PC-3 (cell line): ENCODE measurements at regions not wholly inside any gene's neighbourhood (a gene's known extent, or its start where the extent isn't known, plus 50 kb on each side); places are given as distances from the start of the nearest gene placed in this dataset.

ENCODE experiments used
- ATAC-seq: fragments of 200-7000 bp; cut with Tn5 transposase; 2 replicates; pipeline ENCODE4 v1.9.1; 2020; ENCODE audit warnings: mild to moderate bottlenecking, moderate library complexity
- BruUV-seq: library from RNA; stranded (reverse); fragments of 400-500 nt; replicated peaks from 2 replicates; lab custom pipeline; 2021; lab: Mats Ljungman, UMichigan
- CTCF ChIA-PET: fragments of 300-600 bp; sonication (Branson Sonifier 250); formaldehyde crosslinking; loops from one replicate; lab custom pipeline; 2022; ENCODE audit warnings: antibody characterized with exemption; lab: Charles Lee
- POLR2A ChIA-PET: fragments of 300-600 bp; sonication (Branson Sonifier 250); formaldehyde crosslinking; loops from one replicate; lab custom pipeline; 2022; ENCODE audit warnings: antibody characterized with exemption; ENCODE audit not compliant: unreplicated experiment; lab: Charles Lee
- DNase-seq: peaks from one replicate; pipeline ENCODE4 v3.0.0-alpha.2; 2015
- H2AFZ ChIP-seq: fragments of 300-600 bp; sonication (generic); 2 replicates; pipeline ENCODE4 v1.6.0; 2016; ENCODE audit warnings: antibody characterized with exemption, low read length
- H3F3A ChIP-seq: fragments of 300-600 bp; sonication (generic); one replicate; pipeline ENCODE4 v1.6.0; 2017; ENCODE audit warnings: antibody characterized with exemption, low read length, control low read depth, mild to moderate bottlenecking; ENCODE audit not compliant: unreplicated experiment
- H3K27ac ChIP-seq: fragments of 300-600 bp; sonication (generic); 2 replicates; pipeline ENCODE4 v1.5.1; 2016; ENCODE audit warnings: mild to moderate bottlenecking, low read length
- H3K27me3 ChIP-seq: fragments of 300-600 bp; sonication (generic); 2 replicates; pipeline ENCODE4 v1.6.1; 2016; ENCODE audit warnings: low read length, mixed read lengths
- H3K36me3 ChIP-seq: fragments of 300-600 bp; sonication (generic); 2 replicates; pipeline ENCODE4 v1.6.1; 2016; ENCODE audit warnings: low read depth, mixed run types, low read length, mixed read lengths
- H3K4me1 ChIP-seq: fragments of 300-600 bp; sonication (generic); 2 replicates; pipeline ENCODE4 v1.5.1; 2016; ENCODE audit warnings: low read length; ENCODE audit not compliant: insufficient read depth
- H3K4me2 ChIP-seq: fragments of 300-600 bp; sonication (generic); 2 replicates; pipeline ENCODE4 v1.6.0; 2016; ENCODE audit warnings: low read length
- H3K4me3 ChIP-seq: fragments of 300-600 bp; sonication (generic); 2 replicates; pipeline ENCODE4 v1.5.1; 2016; ENCODE audit warnings: mild to moderate bottlenecking, low read length, mixed read lengths
- H3K79me2 ChIP-seq: fragments of 300-600 bp; sonication (generic); 2 replicates; pipeline ENCODE4 v1.6.1; 2017; ENCODE audit warnings: low read length, mixed read lengths
- H3K9ac ChIP-seq: fragments of 300-600 bp; sonication (generic); 2 replicates; pipeline ENCODE4 v1.6.0; 2016; ENCODE audit warnings: mild to moderate bottlenecking, low read length
- H3K9me2 ChIP-seq: fragments of 300-600 bp; sonication (generic); replicated peaks from 2 replicates; pipeline ENCODE4 v1.6.1; 2016; ENCODE audit warnings: mixed run types, low read length, mixed read lengths
- H3K9me3 ChIP-seq: fragments of 300-600 bp; sonication (generic); 2 replicates; pipeline ENCODE4 v1.6.1; 2016; ENCODE audit warnings: low read length, mixed read lengths
- H4K20me1 ChIP-seq: fragments of 300-600 bp; sonication (generic); 2 replicates; pipeline ENCODE4 v1.6.1; 2016; ENCODE audit warnings: low read length, mixed read lengths
- CTCF ChIP-seq: fragments of 300-600 bp; sonication (generic); conservative IDR thresholded peaks from 2 replicates; pipeline ENCODE4 v1.5.1; 2017; ENCODE audit warnings: antibody characterized with exemption, low read depth, mild to moderate bottlenecking, low read length
- EZH2 ChIP-seq: fragments of 300-600 bp; sonication (generic); IDR thresholded peaks from one replicate; pipeline ENCODE4 v1.6.1; 2017; ENCODE audit warnings: antibody characterized with exemption, mild to moderate bottlenecking, low read length; ENCODE audit not compliant: unreplicated experiment
- EZH2phosphoT487 ChIP-seq: fragments of 300-600 bp; sonication (generic); IDR thresholded peaks from 2 replicates; pipeline ENCODE4 v1.6.1; 2018; ENCODE audit warnings: mild to moderate bottlenecking, antibody characterized with exemption, low read length, borderline replicate concordance
- intact Hi-C: fragments of 100-400 bp; cut with micrococcal nuclease; formaldehyde crosslinking; loops from 2 replicates; pipeline ENCODE4 v1.9.0; 2023

GRCh38 chr5:10009802-10010201 is 239.9 kb downstream of the ATPSCKMT start:
- no peak for TF ChIP-seq EZH2
- TF ChIP-seq EZH2phosphoT487, result no peak
- TF ChIP-seq CTCF, result no peak
- Histone ChIP-seq H3K9ac (no peak overlapping the region), H2AFZ (no peak overlapping the region), H3K27ac (peak overlapping the region; percentile 60), H3K4me2 (0 out of 2 replicates have a peak overlapping the region, but pooled peaks have one; percentile 1), H3K9me3 (no peaks in the 10 kb centered on the region), H3K79me2 (no peaks in the 10 kb centered on the region), H3K36me3 (no peaks in the 10 kb centered on the region), H3K9me2 (no peaks in the 10 kb centered on the region), H3F3A (peaks cover 6% of the 10 kb centered on the region), H3K4me1 (peaks cover 12% of the 10 kb centered on the region), H3K4me3 (no peak overlapping the region), H3K27me3 (no peaks in the 10 kb centered on the region), H4K20me1 (no peaks in the 10 kb centered on the region)
- BruUV-seq, result no TSS peak
- CTCF ChIA-PET, result no interaction called here
- peak; percentile 69 for DNase-seq
- peak; percentile 59 for ATAC-seq
- POLR2A ChIA-PET, result no interaction called here
- intact Hi-C loops, result no loop called here

- TF ChIP-seq EZH2 (no peak), CTCF (no peak), EZH2phosphoT487 (no peak)
- H3K79me2 ChIP-seq, result no peaks in the 10 kb centered on the region
- H3K4me3 ChIP-seq, result no peak overlapping the region
- DNase-seq (no peak), ATAC-seq (no peak)
- no peaks in the 10 kb centered on the region for H3K9me2 ChIP-seq
- H3F3A ChIP-seq, result no peaks in the 10 kb centered on the region
- no peaks in the 10 kb centered on the region for H3K4me1 ChIP-seq
- no peaks in the 10 kb centered on the region for H3K27me3 ChIP-seq
- H3K9me3 ChIP-seq, result peaks cover 17% of the 10 kb centered on the region
- no peak overlapping the region for H2AFZ ChIP-seq
- no peak overlapping the region for H3K9ac ChIP-seq
- CTCF ChIA-PET, result no interaction called here
- intact Hi-C loops, result no loop called here
- POLR2A ChIA-PET, result no interaction called here
- BruUV-seq, result no TSS peak
- no peaks in the 10 kb centered on the region for H4K20me1 ChIP-seq
- no peak overlapping the region for H3K27ac ChIP-seq
- no peaks in the 10 kb centered on the region for H3K36me3 ChIP-seq
- H3K4me2 ChIP-seq, result no peak overlapping the region
Observed at GRCh38 chr5:9987101-9987500, 262.6 kb downstream of the ATPSCKMT start.

GRCh38 chr5:9977070-9977469 is 272.6 kb downstream of the ATPSCKMT start:
- Histone ChIP-seq H2AFZ (no peak overlapping the region), H3K9me3 (no peaks in the 10 kb centered on the region), H3K27me3 (no peaks in the 10 kb centered on the region), H3K36me3 (no peaks in the 10 kb centered on the region), H3K4me2 (no peak overlapping the region), H3K79me2 (no peaks in the 10 kb centered on the region), H3K4me1 (peaks cover 4% of the 10 kb centered on the region; the same call in 1 of the 2 replicates), H3K9me2 (no peaks in the 10 kb centered on the region), H3F3A (no peaks in the 10 kb centered on the region), H3K27ac (no peak overlapping the region), H3K9ac (no peak overlapping the region), H4K20me1 (no peaks in the 10 kb centered on the region), H3K4me3 (no peak overlapping the region)
- ATAC-seq (no peak), DNase-seq (no peak)
- no TSS peak for BruUV-seq
- ChIA-PET CTCF (no interaction called here), POLR2A (no interaction called here)
- intact Hi-C loops, result no loop called here
- no peak for TF ChIP-seq EZH2
- TF ChIP-seq CTCF, result no peak
- no peak for TF ChIP-seq EZH2phosphoT487
